LNCaP clone FGC (cell line): ENCODE measurements at regions not wholly inside any gene's neighbourhood (a gene's known extent, or its start where the extent isn't known, plus 50 kb on each side); places are given as distances from the start of the nearest gene placed in this dataset.

ENCODE experiments used
- DNase-seq: peaks from one replicate; pipeline ENCODE4 v3.0.0-alpha.2; 2011; ENCODE audit warnings: low read depth
- H3K4me3 ChIP-seq: 2 replicates; pipeline ENCODE4 v1.5.1; 2011; ENCODE audit warnings: mild to moderate bottlenecking, low read depth, low read length, control low read depth
- TF ChIP-seq, protein P1 (sequence below): IDR thresholded peaks from 2 replicates; pipeline ENCODE4 v1.5.1; 2012; ENCODE audit warnings: mild to moderate bottlenecking; ENCODE audit not compliant: control insufficient read depth, insufficient read depth; ENCODE audit errors: extremely low read depth

DNA sequence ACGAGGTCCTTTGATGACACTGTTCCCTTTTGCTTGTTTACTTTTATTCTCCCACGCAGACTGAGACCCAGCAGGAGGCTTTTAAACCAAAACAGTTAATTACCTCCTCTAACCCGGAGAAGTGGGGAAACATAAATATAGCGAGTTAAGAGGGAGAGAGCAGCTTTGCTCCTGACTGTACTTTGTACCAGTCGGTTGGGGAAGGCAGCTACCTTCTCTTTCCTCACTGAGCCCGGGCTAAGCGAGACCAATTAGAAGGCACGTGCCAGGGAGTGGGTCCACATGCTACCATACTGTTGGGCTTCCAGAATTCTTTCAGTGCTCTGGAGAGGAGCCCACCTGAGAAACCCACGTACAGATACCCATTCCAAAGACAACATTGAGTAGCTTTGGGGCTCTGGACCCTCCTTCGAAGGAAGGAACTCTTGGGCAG, 124.2 kb downstream of the ZIC5 start:
- DNase-seq, result no peak
- TF ChIP-seq, protein P1, sequence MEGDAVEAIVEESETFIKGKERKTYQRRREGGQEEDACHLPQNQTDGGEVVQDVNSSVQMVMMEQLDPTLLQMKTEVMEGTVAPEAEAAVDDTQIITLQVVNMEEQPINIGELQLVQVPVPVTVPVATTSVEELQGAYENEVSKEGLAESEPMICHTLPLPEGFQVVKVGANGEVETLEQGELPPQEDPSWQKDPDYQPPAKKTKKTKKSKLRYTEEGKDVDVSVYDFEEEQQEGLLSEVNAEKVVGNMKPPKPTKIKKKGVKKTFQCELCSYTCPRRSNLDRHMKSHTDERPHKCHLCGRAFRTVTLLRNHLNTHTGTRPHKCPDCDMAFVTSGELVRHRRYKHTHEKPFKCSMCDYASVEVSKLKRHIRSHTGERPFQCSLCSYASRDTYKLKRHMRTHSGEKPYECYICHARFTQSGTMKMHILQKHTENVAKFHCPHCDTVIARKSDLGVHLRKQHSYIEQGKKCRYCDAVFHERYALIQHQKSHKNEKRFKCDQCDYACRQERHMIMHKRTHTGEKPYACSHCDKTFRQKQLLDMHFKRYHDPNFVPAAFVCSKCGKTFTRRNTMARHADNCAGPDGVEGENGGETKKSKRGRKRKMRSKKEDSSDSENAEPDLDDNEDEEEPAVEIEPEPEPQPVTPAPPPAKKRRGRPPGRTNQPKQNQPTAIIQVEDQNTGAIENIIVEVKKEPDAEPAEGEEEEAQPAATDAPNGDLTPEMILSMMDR, result no peak
- no peak overlapping the region for H3K4me3 ChIP-seq

DNA sequence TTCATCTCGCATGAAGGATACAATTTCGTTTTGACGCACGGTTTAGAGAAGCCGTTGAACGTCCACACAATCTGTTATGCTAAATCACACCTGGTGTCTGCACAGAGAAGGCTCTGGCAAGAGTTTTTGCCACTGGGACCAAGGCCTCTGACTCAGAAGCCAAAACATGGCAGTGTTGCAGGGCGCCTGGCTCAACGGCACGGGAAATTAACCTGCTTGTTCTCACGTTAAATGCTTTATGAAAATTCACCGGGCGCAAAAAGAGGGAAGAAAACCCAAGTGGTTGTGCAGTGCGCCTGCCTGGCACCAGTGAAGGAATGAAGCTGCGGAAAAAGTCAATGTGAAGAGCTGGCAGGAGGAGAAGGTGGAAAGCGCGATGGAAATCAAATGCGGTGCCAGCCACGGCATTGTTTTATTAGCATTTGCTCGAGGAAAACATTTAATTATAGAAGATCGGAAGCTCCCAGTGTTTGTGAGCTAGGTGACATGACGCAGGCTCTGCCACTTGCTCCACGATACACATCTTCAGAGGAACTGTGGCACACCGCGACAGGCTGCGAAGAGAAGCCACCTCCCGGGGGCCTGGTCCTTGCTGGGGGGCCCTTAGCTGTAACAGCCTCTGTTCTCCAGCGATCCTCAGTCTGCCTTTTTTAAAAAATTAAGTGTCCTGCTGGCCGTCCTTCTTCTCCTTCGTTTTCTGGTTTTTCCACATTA, 126.2 kb downstream of the ZIC5 start:
- H3K4me3 ChIP-seq, result no peak overlapping the region
- no peak for DNase-seq
- TF ChIP-seq, protein P1, result no peak

DNA sequence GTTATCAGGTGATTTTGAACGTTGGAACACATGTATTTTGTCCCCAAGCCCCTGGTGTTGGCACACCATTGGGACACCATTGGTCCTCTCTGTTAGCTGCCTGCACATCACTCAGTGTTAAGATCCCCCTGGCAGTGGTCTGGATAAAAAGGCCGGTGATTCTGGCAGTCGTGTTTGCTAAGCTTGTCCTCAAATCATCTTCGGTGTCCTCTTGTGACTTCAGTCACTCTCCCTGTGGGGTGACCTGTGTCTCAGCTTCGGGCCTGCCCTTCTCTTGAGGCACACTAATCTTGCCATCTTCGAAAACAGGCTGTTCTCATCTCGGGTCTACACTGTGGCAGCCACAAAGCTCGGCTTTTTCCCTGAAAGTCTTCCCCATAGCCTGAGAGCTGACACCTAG, 127.1 kb downstream of the ZIC5 start:
- no peak overlapping the region for H3K4me3 ChIP-seq
- TF ChIP-seq, protein P1, result no peak
- DNase-seq, result no peak

DNA sequence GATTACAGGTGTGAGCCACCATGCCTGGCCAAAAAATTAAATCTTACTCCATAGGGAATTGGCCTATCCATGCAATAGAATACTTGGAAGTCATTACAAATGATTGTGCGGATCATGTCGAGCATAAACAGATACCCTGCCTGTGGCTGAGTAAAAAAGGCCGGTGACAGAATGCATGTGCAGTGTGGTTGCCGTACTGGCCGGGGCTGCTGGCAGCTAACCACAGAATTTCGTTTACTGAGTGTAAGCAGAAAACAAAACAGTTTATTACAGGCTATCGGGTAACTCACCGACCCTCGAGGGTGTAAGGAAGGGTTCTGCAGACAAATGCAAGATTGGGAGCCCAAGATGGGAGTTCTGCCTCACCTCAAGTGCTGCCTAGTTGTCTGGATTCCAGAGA, 127.7 kb downstream of the ZIC5 start:
- H3K4me3 ChIP-seq, result no peak overlapping the region
- DNase-seq, result no peak
- TF ChIP-seq, protein P1, result no peak

DNA sequence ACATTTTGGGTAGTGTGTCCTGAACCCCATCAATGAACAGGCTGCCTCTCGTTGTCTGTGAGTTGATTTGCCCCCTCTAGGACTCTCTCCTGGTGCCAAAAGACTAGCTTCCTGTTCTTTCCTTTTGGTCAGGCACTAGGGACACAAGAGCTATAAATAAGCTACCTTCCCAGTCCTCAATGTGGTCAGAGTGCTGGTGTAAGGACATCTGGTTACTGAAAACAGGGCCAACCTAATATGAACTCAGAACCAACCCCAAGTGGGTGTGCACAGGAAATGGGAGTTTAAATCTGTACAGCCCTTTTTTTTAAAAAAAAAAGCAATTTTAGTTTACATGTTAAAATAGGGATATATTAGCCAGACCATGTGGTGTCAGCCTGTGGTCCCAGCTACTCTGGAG, 129.2 kb downstream of the ZIC5 start:
- TF ChIP-seq, protein P1, result no peak
- no peak for DNase-seq
- no peak overlapping the region for H3K4me3 ChIP-seq

DNA sequence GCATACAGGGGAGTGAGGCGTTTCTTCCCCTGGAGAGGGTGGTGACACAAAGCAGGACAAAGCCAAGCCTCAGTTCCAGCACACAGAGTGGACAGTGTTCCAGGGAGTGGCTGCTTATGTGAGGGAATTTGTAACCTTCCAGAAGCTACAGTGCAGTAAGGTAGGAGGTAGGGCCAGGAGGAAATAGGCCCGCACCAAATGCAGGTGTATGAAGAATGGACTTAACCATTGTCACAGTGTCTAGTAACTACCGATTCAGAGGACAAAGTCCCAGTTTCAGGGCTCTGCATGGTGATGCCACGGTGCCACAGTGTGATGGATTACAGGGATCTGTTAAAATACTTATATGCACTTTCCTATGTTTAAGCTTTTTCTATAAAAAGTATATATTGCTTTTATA, 135.3 kb downstream of the ZIC5 start:
- no peak overlapping the region for H3K4me3 ChIP-seq
- DNase-seq, result no peak
- TF ChIP-seq, protein P1, result no peak

DNA sequence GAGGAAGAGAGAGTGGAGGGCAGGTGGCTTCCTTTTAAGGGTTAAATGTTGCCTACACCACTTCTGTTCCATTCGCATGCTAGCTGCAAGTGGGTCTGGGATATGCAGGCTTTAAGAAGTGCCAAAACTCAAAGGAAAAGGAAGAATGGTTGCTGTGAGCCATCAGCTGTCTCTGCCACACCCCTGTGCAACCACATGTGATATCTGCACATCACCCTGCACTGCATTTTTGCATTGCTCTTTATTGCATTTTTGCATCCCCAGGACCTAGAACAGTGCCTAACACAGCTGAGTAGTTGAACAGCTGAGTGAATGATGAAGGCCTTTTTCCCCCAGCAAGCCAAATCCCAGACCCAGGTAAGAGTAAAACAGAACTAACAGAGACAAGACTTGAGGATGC, 136.1 kb downstream of the ZIC5 start:
- H3K4me3 ChIP-seq, result no peak overlapping the region
- TF ChIP-seq, protein P1, result no peak
- DNase-seq, result no peak
